H1 (cell line): ENCODE measurements at regions not wholly inside any gene's neighbourhood (a gene's known extent, or its start where the extent isn't known, plus 50 kb on each side); places are given as distances from the start of the nearest gene placed in this dataset.

ENCODE experiments used
- CTCF ChIA-PET: fragments of 300-600 bp; sonication (Branson Sonifier 250); formaldehyde crosslinking; loops from one replicate; lab custom pipeline; 2021; ENCODE audit not compliant: partially characterized antibody; lab: Charles Lee
- POLR2A ChIA-PET: fragments of 300-600 bp; sonication (Branson Sonifier 250); formaldehyde crosslinking; loops from one replicate; lab custom pipeline; 2021; ENCODE audit warnings: inconsistent platforms; ENCODE audit not compliant: partially characterized antibody; lab: Charles Lee
- DNase-seq, 2 experiments: peaks; one replicate each; pipeline versions ENCODE4 v3.0.0 to v3.0.0-alpha.2; 2010 to 2022; ENCODE audit warnings: low spot score in 2 of 2, low read depth in 1 of 2, mixed read lengths in 1 of 2
- FAIRE-seq: peaks from 2 replicates; lab custom pipeline; 2011; peaks lifted over from hg19 to GRCh38; lab: Jason Lieb, UNC
- H2AFZ ChIP-seq: 2 replicates; pipeline ENCODE4 v1.8.1; 2012; ENCODE audit warnings: low read length, inconsistent platforms
- H2AK5ac ChIP-seq: 2 replicates; pipeline ENCODE4 v1.6.1; 2013; ENCODE audit warnings: low read depth, low read length
- H2BK120ac ChIP-seq: replicated peaks from 2 replicates; pipeline ENCODE3; 2013; ENCODE audit warnings: low read depth, low read length, inconsistent platforms
- H2BK12ac ChIP-seq: 2 replicates; pipeline ENCODE4 v1.6.1; 2013; ENCODE audit warnings: low read depth, low read length
- H2BK15ac ChIP-seq: 2 replicates; pipeline ENCODE4 v1.6.1; 2013; ENCODE audit warnings: low read length
- H2BK20ac ChIP-seq: 2 replicates; pipeline ENCODE4 v1.6.1; 2013; ENCODE audit warnings: low read length
- H2BK5ac ChIP-seq: 2 replicates; pipeline ENCODE4 v1.6.1; 2013; ENCODE audit warnings: low read depth, low read length
- H3K14ac ChIP-seq: 2 replicates; pipeline ENCODE4 v1.6.1; 2013; ENCODE audit warnings: inconsistent platforms; ENCODE audit not compliant: insufficient read length
- H3K18ac ChIP-seq: 2 replicates; pipeline ENCODE4 v1.6.1; 2013; ENCODE audit warnings: low read length; ENCODE audit errors: extremely low read depth
- H3K23ac ChIP-seq: 2 replicates; pipeline ENCODE4 v1.6.1; 2013; ENCODE audit warnings: inconsistent platforms; ENCODE audit not compliant: insufficient read length
- H3K23me2 ChIP-seq: 2 replicates; pipeline ENCODE4 v1.6.1; 2013; ENCODE audit warnings: low read depth, low read length
- H3K27ac ChIP-seq: 2 replicates; pipeline ENCODE4 v1.6.1; 2011; ENCODE audit warnings: low read depth, low read length, inconsistent platforms
- H3K27me3 ChIP-seq, 4 experiments: replicated peaks in 1 of 4; 1 replicate in 1 of 4; 2 replicates in 3 of 4; pipeline versions ENCODE4 v1.6.1 to v1.8.1; 2011 to 2013; ENCODE audit warnings: low read length in 3 of 4, mild to moderate bottlenecking in 3 of 4, inconsistent platforms in 2 of 4, mixed read lengths in 2 of 4, moderate library complexity in 1 of 4; ENCODE audit not compliant: control insufficient read depth in 3 of 4, insufficient read depth in 3 of 4; ENCODE audit errors: extremely low read depth in 1 of 4
- H3K36me3 ChIP-seq, 4 experiments: 2 replicates each; pipeline versions ENCODE4 v1.6.1 to v1.8.1; 2011 to 2013; ENCODE audit warnings: mild to moderate bottlenecking in 4 of 4, low read length in 3 of 4, moderate library complexity in 2 of 4, control low read depth in 1 of 4, inconsistent platforms in 1 of 4; ENCODE audit not compliant: insufficient read depth in 4 of 4, control insufficient read depth in 2 of 4
- H3K4ac ChIP-seq: replicated peaks from 2 replicates; pipeline ENCODE3; 2013; ENCODE audit warnings: low read length, low read depth, mixed read lengths, inconsistent platforms; ENCODE audit not compliant: insufficient read length
- H3K4me1 ChIP-seq, 4 experiments: replicated peaks in 1 of 4; 1 replicate in 1 of 4; 2 replicates in 3 of 4; pipeline versions ENCODE4 v1.6.1 to v1.8.1; 2011 to 2013; ENCODE audit warnings: low read length in 3 of 4, inconsistent platforms in 2 of 4, mixed read lengths in 1 of 4; ENCODE audit not compliant: insufficient read depth in 4 of 4, control insufficient read depth in 3 of 4
- H3K4me2 ChIP-seq, 2 experiments: 2 replicates each; pipeline versions ENCODE4 v1.6.1 to v1.8.1; 2011 to 2013; ENCODE audit warnings: low read depth in 2 of 2, low read length in 2 of 2, control low read depth in 1 of 2, inconsistent platforms in 1 of 2, mild to moderate bottlenecking in 1 of 2; ENCODE audit not compliant: insufficient read depth in 1 of 2
- H3K4me3 ChIP-seq, 4 experiments: fragments of 200-600, 300-600 bp in 1 of 4; sonication (generic), shearing (Covaris generic), sonication (Bioruptor Twin) in 1 of 4; 2 replicates each; pipeline versions ENCODE4 v1.5.1 to v1.8.1; 2011 to 2016; ENCODE audit warnings: low read length in 4 of 4, low read depth in 3 of 4, control low read depth in 2 of 4, inconsistent platforms in 2 of 4, mild to moderate bottlenecking in 2 of 4, mixed read lengths in 1 of 4, moderate library complexity in 1 of 4; ENCODE audit not compliant: insufficient read depth in 2 of 4; ENCODE audit errors: extremely low read depth in 1 of 4
- H3K56ac ChIP-seq: replicated peaks from 2 replicates; pipeline ENCODE3; 2013; ENCODE audit warnings: low read depth, mild to moderate bottlenecking, mixed read lengths, low read length, inconsistent platforms; ENCODE audit not compliant: insufficient read length
- H3K79me1 ChIP-seq: 2 replicates; pipeline ENCODE4 v1.6.1; 2013; ENCODE audit warnings: low read depth, low read length, control low read depth
- H3K79me2 ChIP-seq, 2 experiments: 2 replicates each; pipeline versions ENCODE4 v1.6.1 to v1.8.1; 2012 to 2013; ENCODE audit warnings: low read length in 2 of 2, mild to moderate bottlenecking in 2 of 2, inconsistent platforms in 1 of 2; ENCODE audit not compliant: insufficient read depth in 2 of 2, control insufficient read depth in 1 of 2
- H3K9ac ChIP-seq, 4 experiments: replicated peaks in 1 of 4; 1 replicate in 1 of 4; 2 replicates in 3 of 4; pipeline versions ENCODE4 v1.6.1 to v1.8.1; 2011 to 2013; ENCODE audit warnings: low read depth in 3 of 4, low read length in 3 of 4, control low read depth in 2 of 4, mild to moderate bottlenecking in 2 of 4, moderate library complexity in 2 of 4, inconsistent platforms in 1 of 4; ENCODE audit errors: extremely low read depth in 1 of 4
- H3K9me3 ChIP-seq, 2 experiments: 2 replicates each; pipeline versions ENCODE4 v1.6.1 to v1.8.1; 2012 to 2013; ENCODE audit warnings: mild to moderate bottlenecking in 2 of 2, moderate library complexity in 2 of 2, control low read depth in 1 of 2, inconsistent platforms in 1 of 2, low read depth in 1 of 2, low read length in 1 of 2, mixed read lengths in 1 of 2; ENCODE audit not compliant: insufficient read depth in 2 of 2
- H4K20me1 ChIP-seq, 2 experiments: replicated peaks in 1 of 2; 2 replicates each; pipeline versions ENCODE3 to v1.8.1; 2011 to 2013; ENCODE audit warnings: inconsistent platforms in 2 of 2, low read length in 2 of 2, mild to moderate bottlenecking in 1 of 2; ENCODE audit not compliant: insufficient read depth in 2 of 2, control insufficient read depth in 1 of 2
- H4K5ac ChIP-seq: 2 replicates; pipeline ENCODE4 v1.6.1; 2013; ENCODE audit warnings: low read length, low read depth, mixed read lengths, inconsistent platforms; ENCODE audit not compliant: insufficient read length
- H4K8ac ChIP-seq: 2 replicates; pipeline ENCODE4 v1.8.0; 2013; ENCODE audit warnings: mild to moderate bottlenecking, moderate library complexity, low read length, inconsistent platforms; ENCODE audit not compliant: insufficient read depth; ENCODE audit errors: extremely low read depth
- H4K91ac ChIP-seq: replicated peaks from 2 replicates; pipeline ENCODE3; 2013; ENCODE audit warnings: low read length, mixed read lengths, inconsistent platforms; ENCODE audit not compliant: insufficient read length
- CTCF ChIP-seq, 3 experiments: IDR thresholded peaks; 1 replicate in 2 of 3; 2 replicates in 1 of 3; pipeline versions ENCODE4 v1.5.1 to v1.6.1; 2011; ENCODE audit warnings: low read length in 3 of 3, mild to moderate bottlenecking in 3 of 3, inconsistent platforms in 2 of 3, low read depth in 1 of 3, moderate library complexity in 1 of 3; ENCODE audit not compliant: insufficient read depth in 1 of 3; ENCODE audit errors: control extremely low read depth in 1 of 3
- NRF1 ChIP-seq: IDR thresholded peaks from 2 replicates; pipeline ENCODE4 v1.6.1; 2011; ENCODE audit warnings: mild to moderate bottlenecking, low read depth, low read length, improper control_type of control experiment
- WGBS, 2 experiments: shearing (Covaris generic) in 1 of 2; methylation state at CpG; one replicate each; pipeline versions ENCODE4 v1.1.6 to v1.1.7; 2013 to 2015; ENCODE audit warnings: low lambda C conversion rate in 2 of 2, mixed read lengths in 2 of 2, inconsistent platforms in 1 of 2, low coverage in 1 of 2, missing lambda C conversion rate in 1 of 2; ENCODE audit not compliant: insufficient replicate concordance in 2 of 2, insufficient coverage in 1 of 2, insufficient read length in 1 of 2; ENCODE audit errors: extremely low coverage in 1 of 2, missing lambda C conversion rate in 1 of 2; 5-methylcytosine and 5-hydroxymethylcytosine counted together

GRCh38 chr17:51355441-51356410, 95.4 kb downstream of the UTP18 start:
- Histone ChIP-seq H2BK20ac (no peak overlapping the region), H3K4me2 (no peak overlapping the region), H2AFZ (no peak overlapping the region), H3K36me3 (no peaks in the 10 kb centered on the region), H4K5ac (no peak overlapping the region), H4K91ac (no peak overlapping the region), H3K79me2 (no peaks in the 10 kb centered on the region)
- POLR2A ChIA-PET = no interaction called here
- TF ChIP-seq CTCF (IDR thresholded peaks at IDR 0.05; ENCODE audit: control extremely low read depth in 1 of 3, insufficient read depth in 1 of 3, low read depth in 1 of 3, low read length in 3 of 3) = peak in 1 of 3 experiments; percentile 1; a peak in 1 of 4 replicates
- no peak; the same call in 1 of the 2 replicates for TF ChIP-seq NRF1
- TF ChIP-seq, all 59 proteins: peak for 1
- CTCF ChIA-PET = interaction anchor here (0.8 to 1.1 kb wide), 2 partner anchors 16 to 33 kb away, joined by 3 to 4 read pairs; no protein-coding TSS in a partner anchor
- Histone ChIP-seq H3K56ac (no peak overlapping the region), H2AK5ac (no peak overlapping the region), H3K4me1 (no peaks in the 10 kb centered on the region), H3K9ac (no peak overlapping the region), H2BK120ac (no peak overlapping the region), H3K18ac (no peak overlapping the region), H2BK12ac (no peak overlapping the region), H3K4ac (no peak overlapping the region), H2BK15ac (no peak overlapping the region), H3K4me3 (no peak overlapping the region), H2BK5ac (no peak overlapping the region), H3K23ac (no peak overlapping the region), H3K79me1 (no peaks in the 10 kb centered on the region), H3K27ac (no peak overlapping the region), H3K9me3 (no peaks in the 10 kb centered on the region), H3K23me2 (no peaks in the 10 kb centered on the region), H4K20me1 (no peaks in the 10 kb centered on the region), H4K8ac (no peak overlapping the region), H3K27me3 (no peaks in the 10 kb centered on the region), H3K14ac (no peak overlapping the region)
- FAIRE-seq (no peak), DNase-seq (no peak)
- 82% methylated on average over 18 of the region's 18 CpGs; no CpG with 5 or more reads in 1 of the 2 experiments for WGBS, 2 experiments
